ENCODE measurements at regions not wholly inside any gene's neighbourhood (a gene's known extent, or its start where the extent isn't known, plus 50 kb on each side); places are given as distances from the start of the nearest gene placed in this dataset.
"Not testable (repeated sequence)": the region's sequence is repeated elsewhere in the genome, so short reads cannot be mapped to it uniquely, and the experiment has no call there.

DNA sequence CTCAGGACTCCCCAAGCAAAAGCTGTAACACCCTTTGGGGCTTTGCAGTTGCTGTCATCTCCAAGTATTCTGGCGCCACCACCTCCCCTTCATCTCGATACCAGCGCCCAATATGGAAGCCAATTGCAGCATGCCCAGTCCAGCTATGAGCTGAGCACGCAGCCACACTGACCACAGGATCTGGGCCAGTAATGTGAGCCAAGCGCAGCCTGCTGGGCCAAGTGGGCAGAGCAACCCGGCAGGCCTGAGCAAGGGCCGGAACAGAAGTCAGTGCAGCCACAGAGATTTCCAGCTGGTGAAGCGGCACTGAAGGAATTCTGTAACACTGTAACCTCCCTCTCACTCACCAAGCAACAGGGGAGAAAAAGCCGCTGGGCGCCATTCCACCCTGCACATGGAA is 268.6 kb downstream of the SPATA31A1 start:
- not testable (repeated sequence) for H3K4me3 ChIP-seq (ENCODE audit: low read depth, low read length)

GRCh38 chr9:39632071-39632470 is 276.6 kb downstream of the SPATA31A1 start:
- H3K4me3 ChIP-seq (ENCODE audit: low read depth, low read length): not testable (repeated sequence)

GRCh38 chr9:39649029-39649428 is 293.6 kb downstream of the SPATA31A1 start:
- not testable (repeated sequence) for H3K4me3 ChIP-seq (ENCODE audit: low read depth, low read length)

DNA sequence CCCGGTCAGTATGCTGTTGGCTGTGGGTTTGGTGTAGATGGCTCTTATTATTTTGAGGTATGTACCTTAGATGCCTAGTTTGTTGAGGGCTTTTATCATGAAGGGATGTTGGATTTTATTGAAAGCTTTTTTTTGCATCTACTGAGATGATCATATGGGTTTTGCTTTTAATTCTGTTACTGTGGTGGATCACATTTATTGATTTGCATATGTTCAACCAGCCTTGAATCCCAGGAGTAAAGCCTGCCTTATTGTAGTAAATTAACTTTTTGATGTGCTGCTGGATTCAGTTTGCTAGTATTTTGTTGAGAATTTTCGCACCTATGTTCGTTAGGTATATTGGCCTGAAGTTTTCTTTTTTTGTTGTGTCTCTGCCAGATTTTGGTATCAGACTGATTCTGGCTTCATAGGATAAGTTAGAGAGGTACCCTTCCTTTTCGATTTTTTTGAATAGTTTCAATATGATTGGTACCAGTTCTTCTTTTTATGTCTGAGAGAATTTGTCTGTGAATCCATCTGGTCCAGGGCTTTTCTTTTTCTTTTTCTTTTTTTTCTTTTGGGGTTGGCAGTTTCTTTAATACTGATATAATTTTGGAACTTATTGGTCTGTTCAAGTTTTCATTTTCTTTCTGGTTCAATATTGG is 301.6 kb downstream of the SPATA31A1 start:
- not testable (repeated sequence) for H3K4me3 ChIP-seq (ENCODE audit: low read depth, low read length)

DNA sequence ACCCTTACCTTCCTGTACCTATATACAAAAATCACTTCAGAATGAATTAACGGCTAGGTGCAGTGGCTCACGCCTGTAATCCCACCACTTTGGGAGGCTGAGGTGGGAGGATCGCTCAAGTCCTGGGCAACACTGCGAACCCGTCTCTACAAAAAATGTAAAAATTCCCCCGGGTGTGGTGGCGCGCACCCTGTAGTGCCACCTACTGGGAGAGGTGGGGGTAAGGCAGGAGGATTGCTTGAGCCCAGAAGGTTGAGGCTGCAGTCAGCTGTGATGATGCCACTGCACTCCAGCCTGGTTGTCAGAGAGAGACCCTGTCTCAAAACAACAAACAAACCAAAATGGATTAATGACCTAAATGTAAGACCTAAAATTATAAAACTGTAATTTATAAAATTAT is 307.6 kb downstream of the SPATA31A1 start:
- H3K4me3 ChIP-seq (ENCODE audit: low read depth, low read length): not testable (repeated sequence)

- not testable (repeated sequence) for H3K4me3 ChIP-seq (ENCODE audit: low read depth, low read length)
Observed at GRCh38 chr9:39663713-39664112, 308.2 kb downstream of the SPATA31A1 start.

- not testable (repeated sequence) for H3K4me3 ChIP-seq (ENCODE audit: low read depth, low read length)
Observed at GRCh38 chr9:39665020-39665419, 309.6 kb downstream of the SPATA31A1 start.

DNA sequence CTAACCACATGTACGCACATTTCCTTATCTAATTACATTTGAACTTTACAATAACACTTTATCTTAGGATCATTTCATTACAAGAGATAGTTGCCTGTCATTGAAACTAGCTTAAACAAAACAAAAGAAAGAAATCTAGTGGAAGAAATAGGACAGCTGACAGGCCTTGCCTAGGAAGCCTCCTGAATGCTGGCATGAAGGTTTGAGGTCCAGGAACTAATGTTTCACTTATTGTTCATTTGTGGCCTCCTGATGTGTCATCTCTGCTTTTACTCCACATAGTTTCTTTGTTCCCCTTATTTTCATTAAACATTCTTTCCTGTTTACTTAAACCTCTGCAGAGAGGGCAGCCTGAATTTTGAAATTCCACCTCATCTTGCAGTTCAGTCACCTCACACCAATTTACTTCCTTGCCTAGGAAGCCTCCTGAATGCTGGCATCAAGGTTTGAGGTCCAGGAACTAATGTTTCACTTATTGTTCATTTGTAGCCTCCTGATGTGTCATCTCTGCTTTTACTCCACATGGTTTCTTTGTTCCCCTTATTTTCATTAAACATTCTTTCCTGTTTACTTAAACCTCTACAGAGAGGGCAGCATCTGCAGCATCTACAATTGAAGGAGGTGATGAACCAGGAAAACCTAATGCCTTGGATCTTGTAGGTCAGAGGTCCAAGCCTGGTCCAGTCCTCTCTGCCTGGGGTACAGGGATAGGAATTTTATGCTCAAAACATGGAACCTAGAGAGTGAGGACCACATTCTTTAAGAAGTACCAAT is 319.2 kb downstream of the SPATA31A1 start:
- H3K4me3 ChIP-seq (ENCODE audit: low read depth, low read length): not testable (repeated sequence)

DNA sequence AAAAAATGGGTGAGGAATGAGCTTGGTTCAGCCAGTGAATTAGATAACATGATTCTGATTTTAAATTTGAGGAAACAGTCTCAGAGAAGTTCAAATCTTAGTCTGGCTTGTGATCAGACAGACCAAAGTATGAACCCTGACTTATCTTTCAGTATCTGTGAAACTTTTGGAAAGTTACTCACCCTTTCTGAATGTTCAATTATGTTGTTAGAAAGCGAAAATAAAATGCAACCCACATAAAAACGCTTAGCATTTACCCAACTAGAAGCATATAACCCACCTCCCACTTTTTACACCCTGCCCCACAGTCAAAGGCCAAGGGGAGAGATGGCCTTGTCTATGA is 319.7 kb downstream of the SPATA31A1 start:
- not testable (repeated sequence) for H3K4me3 ChIP-seq (ENCODE audit: low read depth, low read length)

- not testable (repeated sequence) for H3K4me3 ChIP-seq (ENCODE audit: low read depth, low read length)
Observed at GRCh38 chr9:39678534-39679263, 323.2 kb downstream of the SPATA31A1 start.

DNA sequence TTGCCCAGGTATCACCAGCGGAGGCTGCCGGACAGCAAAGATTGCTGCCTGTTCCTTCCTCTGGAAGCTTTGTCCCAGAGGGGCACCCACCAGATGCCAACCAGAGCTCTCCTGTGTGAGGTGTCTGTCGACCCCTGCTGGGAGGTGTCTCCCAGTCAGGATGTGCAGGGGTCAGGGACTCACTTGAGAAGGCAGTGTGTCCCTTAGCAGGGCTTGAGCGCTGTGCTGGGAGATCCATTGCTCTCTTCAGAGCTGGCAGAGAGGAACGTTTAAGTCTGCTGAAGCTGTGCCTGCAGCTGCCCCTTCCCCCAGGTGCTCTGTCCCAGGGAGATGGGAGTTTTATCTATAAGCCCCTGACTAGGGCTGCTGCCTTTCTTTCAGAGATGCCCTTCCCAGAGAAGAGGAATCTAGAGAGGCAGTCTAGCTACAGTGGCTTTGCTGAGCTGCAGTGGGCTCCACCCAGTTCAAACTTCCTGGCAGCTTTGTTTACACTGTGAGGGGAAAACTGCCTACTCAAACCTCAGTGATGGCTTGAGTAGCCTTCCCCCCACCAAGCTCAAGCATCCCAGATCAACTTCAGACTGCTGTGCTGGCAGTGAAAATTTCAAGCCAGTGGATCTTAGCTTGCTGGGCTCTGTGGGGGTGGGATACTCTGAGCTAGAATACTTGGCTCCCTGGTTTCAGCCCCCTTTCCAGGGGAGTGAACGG is 325.4 kb downstream of the SPATA31A1 start:
- H3K4me3 ChIP-seq (ENCODE audit: low read depth, low read length): not testable (repeated sequence)

GRCh38 chr9:39728862-39729261 is 373.4 kb downstream of the SPATA31A1 start:
- H3K4me3 ChIP-seq (ENCODE audit: low read depth, low read length): not testable (repeated sequence)

- not testable (repeated sequence) for H3K4me3 ChIP-seq (ENCODE audit: low read depth, low read length)
Observed at GRCh38 chr9:39744898-39745297, 389.4 kb downstream of the SPATA31A1 start.

GRCh38 chr9:39775570-39775969 is 420.1 kb downstream of the SPATA31A1 start:
- not testable (repeated sequence) for H3K4me3 ChIP-seq (ENCODE audit: low read depth, low read length)

DNA sequence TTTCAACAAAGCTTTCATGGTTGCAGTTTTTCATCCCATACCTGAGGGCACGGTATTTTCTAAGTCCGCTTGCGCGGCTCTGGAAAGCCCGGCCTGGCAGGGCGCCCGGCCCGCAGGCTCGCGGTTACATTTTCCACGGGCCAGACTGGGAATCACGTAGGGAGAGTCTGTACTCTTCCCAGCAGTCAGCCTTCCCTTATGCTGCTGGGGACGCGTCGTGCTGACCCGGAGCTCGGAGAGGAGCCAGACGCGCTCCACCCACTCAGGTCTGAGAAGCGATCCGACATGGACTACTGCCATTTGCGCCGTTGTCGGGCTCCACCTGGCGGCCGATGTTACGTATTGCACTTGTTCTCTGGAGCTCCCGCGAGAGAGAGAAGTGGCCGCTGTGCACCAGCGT is 435.9 kb downstream of the SPATA31A1 start:
- not testable (repeated sequence) for H3K4me3 ChIP-seq (ENCODE audit: low read depth, low read length)

DNA sequence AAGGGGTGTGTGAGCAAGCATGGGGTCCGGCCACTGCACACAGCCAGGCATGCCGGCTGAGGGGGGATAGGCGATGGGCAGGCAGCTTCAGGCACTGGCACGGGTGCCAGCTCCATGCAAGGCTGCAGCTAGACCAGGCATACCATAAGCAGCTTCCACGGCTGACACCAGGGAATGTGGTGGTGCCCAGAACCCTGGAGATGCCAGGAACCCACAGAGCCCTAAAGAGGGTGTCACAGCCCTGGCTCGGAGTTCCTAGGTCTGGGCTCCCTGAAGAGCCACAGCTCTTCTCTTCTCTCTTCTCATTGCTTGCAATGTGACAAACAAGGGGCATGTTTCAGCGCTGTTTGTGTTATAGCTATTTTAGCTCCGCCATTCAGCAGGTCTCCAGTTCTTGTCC is 442.5 kb downstream of the SPATA31A1 start:
- H3K4me3 ChIP-seq (ENCODE audit: low read depth, low read length): not testable (repeated sequence)

- not testable (repeated sequence) for H3K4me3 ChIP-seq (ENCODE audit: low read depth, low read length)
Observed at GRCh38 chr9:39799252-39799651, 443.8 kb downstream of the SPATA31A1 start.

GRCh38 chr9:39802561-39802960 is 447.1 kb downstream of the SPATA31A1 start:
- not testable (repeated sequence) for H3K4me3 ChIP-seq (ENCODE audit: low read depth, low read length)

- H3K4me3 ChIP-seq (ENCODE audit: low read depth, low read length): peak overlapping the region; percentile 57
Observed at GRCh38 chr9:39809401-39810226, 454.1 kb downstream of the SPATA31A1 start.

- not testable (repeated sequence) for H3K4me3 ChIP-seq (ENCODE audit: low read depth, low read length)
Observed at GRCh38 chr9:39810401-39810800, 454.9 kb downstream of the SPATA31A1 start.
